Posterior cingulate gyrus (tissue), 11 donors: ENCODE measurements at regions not wholly inside any gene's neighbourhood (a gene's known extent, or its start where the extent isn't known, plus 50 kb on each side); places are given as distances from the start of the nearest gene placed in this dataset.
"Not testable (repeated sequence)": the region's sequence is repeated elsewhere in the genome, so short reads cannot be mapped to it uniquely, and the experiment has no call there.

ENCODE experiments used
- DNase-seq, 10 donors: peaks; one replicate each; pipeline versions ENCODE4 v3.0.0 to v3.0.0-alpha.2; 2020 to 2021; ENCODE audit warnings: mixed read lengths in 3 of 10
- intact Hi-C: fragments of 100-400 bp; cut with DNase I; formaldehyde crosslinking; loops from one replicate; pipeline ENCODE4 v1.15.1; 2023

DNA sequence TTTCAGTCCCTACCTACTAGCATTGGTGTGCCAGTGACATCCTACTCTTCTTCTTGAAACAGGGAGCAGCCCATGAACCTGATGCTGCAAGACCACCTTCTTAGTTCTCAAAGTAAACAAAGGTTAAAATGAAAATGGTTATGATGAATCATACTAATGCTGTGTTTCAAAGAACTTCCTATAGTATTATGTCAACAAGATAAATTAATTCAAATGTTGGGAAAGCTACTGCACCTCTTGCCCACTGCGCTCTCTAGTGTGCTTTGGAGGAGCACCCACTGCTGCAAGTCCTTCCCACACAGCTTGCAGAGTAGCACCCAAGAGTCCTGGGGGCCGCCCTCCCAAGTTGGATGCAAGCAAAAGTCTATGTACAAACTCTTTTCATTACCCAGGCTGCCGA, 81.1 kb downstream of the CD200R1L start:
- intact Hi-C loops: no loop called here

DNA sequence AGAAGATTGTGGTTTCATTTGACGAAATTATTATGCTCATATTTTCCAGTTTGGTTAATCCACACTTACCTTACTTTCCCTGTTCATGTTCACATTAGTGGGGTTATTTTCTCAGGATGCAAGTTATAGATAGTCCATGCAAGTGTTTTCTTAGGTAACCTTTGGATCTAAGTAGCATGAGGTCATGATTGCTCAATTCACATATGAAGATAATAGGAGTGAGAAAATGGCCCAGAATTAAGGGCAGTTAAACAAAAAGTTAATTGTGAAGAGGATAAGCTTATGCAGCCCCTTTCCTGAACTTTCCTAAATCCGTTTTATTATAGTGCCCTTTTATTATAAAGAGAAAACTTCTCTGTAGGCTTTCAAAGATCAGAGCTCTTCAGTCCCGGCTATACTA, 83.4 kb downstream of the CD200R1L start:
- intact Hi-C loops: no loop called here
- DNase-seq: no peak

More for the DNA sequence above, 81.1 kb downstream of the CD200R1L start:
- no peak for DNase-seq

DNA sequence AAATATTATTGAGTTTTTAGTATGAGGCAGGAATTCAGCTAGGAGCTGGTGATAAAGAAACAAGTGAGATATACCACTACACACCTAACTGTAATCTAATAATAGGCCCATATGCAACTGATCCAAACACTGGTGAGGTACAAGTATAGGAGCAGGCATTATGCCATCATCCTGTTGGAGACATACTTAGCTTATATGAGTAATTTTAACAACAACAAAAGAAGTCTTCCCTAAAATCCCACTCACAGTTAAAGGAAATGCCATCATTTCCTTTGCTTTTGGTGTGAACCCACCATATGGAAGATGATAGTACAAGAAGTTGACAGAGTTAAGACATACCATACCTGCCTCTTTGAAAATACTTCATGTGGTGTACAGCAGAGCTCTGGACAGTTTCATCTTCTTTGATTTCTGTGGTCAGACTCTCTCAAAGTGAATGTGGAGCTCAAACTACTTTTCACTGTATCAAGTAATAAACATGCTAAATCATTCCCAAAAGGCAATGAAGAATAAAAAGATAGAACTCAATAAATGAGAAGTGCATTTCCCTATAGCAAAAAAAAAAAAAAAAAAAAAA, 85.5 kb downstream of the CD200R1L start:
- DNase-seq: no peak
- intact Hi-C loops: no loop called here

DNA sequence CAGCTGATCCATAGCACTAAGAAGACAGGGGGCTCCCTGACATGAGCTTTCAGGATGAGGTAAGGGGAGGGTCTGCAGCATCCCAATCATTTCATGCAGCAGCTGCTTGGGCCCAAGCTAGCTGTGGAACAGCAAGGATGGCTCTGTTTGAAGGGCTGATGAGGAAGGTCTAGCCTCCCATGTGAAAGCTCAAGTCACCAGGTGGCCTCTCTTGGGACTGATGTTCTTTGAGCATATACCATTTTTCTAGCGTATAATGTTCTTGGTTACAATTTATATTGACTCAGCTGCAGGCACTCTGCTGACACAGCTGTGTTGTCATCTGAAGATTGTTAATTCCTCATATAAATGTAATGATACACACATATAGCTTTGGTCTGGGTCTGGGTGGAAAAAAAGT, 87.0 kb downstream of the CD200R1L start:
- intact Hi-C loops: no loop called here
- no peak for DNase-seq

DNA sequence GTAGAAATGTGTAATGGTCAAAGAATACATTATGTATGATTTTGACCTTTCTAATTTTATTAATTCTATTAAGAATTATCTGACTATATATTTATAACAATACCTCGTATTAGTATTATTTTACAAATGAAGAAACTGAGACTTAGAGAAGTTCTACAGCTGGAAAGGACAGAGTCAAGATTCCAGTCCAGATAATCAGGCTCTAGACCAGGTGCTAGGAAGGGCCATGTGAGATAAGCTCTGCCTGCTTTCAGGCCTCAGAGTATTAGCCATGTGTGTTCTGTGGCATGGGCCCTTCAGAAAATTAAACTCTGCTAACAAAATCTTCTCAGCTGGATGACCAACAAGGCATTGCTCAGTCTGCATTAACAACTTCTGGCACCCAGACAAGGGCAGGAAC, 87.5 kb downstream of the CD200R1L start:
- intact Hi-C loops: no loop called here
- no peak for DNase-seq

DNA sequence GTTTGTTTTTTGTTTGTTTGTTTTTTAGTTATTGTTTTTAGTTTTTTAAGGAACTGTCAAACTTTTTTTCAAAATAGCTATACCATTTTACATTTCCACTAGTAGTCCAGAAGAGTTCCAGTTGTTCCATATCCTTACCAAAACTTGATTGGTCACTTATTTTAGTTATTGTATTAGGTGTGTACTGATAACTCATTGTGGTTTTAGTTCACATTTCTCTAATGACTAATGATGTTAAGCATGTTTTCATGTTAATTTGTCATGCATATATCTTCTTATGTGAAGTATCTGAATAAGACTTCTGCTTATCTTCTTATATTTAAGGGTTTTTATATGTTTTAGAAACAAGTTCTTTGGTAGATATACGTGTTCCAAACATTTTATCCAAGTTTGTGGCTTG, 89.5 kb downstream of the CD200R1L start:
- intact Hi-C loops: no loop called here
- no peak for DNase-seq

DNA sequence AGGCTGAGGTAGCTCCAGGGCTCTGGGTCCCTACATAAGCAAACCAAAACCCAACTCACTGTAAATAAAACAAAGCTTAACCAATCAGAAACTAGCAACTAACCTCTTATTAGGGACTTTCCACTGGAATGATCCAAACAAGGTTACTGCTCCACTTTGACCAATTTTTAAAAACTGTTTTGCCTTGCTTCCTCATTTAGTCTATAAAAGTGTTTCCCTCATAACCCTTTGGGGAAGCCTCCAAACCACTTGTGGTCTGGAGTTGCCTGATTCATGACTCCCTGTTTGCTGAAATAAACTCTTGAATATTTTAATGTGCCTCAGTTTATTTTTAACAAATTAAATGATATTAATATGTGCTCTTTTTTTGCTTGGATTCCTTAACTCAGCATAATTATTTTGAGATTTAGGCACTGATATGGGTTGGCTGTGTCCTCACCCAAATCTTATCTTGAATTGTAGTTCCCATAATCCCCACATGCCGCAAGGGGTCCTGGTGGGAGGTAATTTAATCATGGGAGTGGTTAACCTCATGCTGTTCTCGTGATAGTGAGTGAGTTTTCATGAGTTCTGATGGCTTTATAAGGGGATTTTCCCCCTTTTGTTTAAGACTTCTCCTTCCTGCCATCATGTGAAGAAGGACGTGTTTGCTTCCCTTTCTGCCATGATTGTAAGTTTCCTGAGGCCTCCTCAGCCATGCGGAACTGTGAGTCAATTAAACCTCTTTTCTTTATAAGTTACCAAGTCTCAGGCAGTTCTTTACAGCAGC, 90.6 kb downstream of the CD200R1L start:
- DNase-seq: no peak
- intact Hi-C loops: no loop called here

DNA sequence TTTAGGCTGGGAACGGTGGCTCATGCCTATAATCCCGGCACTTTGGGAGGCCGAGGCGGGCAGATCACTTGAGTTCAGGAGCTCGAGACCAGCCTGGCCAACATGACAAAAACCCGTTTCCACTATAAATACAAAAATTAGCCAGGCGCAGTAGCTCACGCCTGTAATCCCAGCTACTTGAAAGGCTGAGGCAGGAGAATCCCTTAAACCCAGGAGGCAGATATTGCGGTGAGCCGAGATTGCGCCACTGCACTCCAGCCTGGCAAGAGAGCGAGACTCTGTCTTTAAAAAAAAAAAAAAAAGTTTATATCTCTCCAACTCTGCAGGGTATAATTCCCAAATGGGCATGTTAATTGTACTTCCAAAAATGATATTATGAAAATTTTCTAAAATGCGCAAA, 91.6 kb downstream of the CD200R1L start:
- DNase-seq, intact Hi-C loops: not testable (repeated sequence)

DNA sequence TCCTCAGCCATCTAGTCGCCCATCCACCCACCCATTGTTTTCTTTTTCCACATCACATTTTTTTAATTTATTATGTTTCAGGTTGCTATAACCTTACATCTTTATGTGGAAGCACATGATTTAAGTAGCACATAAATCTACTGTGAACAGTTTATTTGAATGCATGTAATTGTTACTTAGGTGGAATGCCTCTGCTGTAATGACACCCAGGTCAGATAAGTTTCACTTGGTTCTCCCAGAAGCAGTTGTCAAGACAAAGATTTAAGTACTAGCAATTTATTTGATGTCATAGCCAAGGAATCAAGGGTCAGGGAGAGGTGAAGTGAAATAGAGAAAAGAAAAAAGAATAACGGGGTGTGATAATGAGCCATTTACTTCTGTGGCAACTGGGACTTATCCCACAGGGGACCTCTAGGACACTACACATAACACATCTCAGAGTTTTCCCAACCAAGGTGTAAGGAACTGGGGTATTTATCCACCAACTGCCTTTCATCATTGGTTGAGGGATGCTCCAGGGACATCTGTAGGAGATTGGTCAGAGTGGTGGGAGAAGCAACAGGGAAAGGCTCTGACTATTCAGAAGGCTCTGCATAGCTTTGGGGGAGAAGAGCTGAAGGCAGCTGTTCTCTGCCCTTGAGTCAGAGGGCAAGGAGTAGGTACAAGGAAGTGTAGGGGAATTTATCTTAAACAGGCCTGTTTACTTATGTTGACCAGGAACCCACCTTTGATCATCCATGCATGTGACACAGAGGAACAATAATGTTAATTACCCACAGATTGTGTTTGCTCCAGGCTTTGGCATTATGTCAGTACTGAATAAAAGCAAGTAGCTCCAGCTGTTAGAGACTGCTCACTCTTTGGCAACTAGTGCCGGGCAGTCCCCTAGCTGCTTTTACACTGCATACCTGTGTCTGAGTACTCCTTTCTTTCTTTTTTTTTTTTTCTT, 94.8 kb downstream of the CD200R1L start:
- DNase-seq: no peak
- intact Hi-C loops: no loop called here

DNA sequence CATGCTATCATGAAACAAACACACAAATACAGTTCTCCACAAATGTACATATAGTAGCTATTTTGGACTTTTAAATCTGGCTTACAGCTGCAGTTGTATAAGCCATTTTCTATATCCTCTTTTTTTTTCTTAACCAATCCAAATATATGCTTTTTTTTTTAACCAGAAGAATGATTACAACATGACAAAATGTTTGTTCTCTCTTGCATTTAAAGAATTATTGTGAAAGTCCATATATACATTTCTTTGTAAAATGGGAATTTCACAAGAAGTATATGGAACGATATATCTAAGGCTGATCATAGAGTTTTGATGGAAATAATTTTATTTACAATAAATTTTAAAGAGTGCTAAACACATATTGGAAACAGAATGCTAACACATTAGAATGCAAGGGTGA, 95.6 kb downstream of the CD200R1L start:
- no peak for DNase-seq

DNA sequence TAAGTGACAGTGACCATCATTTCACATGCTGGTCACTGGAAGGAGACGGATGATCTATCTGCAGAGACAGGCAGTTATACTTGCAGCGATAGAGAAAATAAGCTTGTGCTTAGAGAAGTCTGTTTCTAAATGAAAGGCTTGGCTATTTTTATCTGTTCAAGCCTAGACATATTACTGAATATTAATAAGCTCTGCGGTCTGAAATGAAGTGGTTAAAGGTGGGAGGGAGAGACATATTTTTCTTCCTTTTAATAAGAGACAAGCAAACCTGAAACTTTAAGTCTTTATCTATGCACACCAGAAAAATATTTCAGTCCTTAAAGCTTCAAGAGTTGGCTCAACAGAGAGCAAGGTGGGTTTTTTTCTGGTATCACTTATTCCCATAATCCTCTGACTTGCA, 99.0 kb downstream of the CD200R1L start:
- intact Hi-C loops: no loop called here
- no peak for DNase-seq

More for the DNA sequence above, 95.6 kb downstream of the CD200R1L start:
- intact Hi-C loops: no loop called here

DNA sequence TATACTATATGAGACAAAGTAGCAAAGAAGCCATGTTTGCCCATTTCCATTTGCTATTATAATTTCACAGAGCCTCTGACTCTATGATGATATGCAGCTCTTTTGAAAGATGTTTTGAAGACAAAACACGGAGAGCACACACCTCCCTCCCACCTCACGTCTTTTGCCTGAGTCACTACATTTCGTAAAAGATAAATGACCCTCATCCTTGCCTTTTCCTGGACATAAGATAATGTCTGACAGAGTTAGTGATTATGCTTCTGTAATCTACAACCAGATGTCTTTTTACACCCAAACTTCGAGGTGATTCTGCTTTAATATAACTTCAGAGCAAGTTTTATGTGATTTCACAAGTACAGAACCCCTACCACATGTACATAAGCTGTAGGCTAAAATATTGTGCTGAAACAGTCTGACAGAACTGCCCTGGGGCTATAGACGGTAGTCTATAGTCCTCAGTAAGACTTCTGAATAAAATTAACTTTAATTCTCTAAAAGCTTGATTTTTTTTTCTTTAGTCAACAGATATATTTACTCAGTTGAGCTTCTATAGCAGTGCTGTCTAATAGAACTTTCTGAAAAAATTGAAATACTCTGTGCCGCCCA, 99.9 kb downstream of the CD200R1L start:
- intact Hi-C loops: no loop called here
- DNase-seq: no peak

DNA sequence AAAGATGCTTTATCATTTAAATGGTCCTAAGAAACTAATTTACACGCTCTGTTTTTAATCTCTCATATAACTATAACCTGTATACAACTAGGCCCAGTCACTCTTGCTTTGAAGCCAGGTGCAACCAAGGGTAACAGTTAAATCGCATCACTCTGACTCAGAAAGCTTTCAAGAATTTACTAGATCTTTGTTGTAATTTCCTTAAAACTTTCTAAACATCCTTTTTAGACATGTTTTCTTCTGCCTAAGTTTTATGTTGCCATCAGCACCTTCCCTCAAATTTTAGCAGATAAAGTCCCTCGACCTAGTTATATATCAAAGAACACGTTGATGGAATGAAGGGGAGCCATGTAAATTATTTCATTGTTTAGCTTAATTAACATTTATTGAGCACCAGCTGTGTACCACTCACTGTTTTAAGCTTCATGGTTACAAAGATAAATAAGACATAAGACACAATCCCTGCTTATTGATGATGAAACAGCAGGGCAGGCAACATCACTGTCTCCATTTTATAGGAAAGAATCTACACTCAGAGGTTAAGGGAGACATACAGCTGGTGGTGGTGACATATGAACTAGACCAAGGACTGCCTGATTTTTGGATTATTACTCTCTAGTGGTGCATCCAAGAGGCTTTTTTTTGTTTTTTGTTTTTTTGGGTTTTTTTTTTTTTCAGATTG, 101.0 kb downstream of the CD200R1L start:
- DNase-seq: no peak
- intact Hi-C loops: no loop called here

DNA sequence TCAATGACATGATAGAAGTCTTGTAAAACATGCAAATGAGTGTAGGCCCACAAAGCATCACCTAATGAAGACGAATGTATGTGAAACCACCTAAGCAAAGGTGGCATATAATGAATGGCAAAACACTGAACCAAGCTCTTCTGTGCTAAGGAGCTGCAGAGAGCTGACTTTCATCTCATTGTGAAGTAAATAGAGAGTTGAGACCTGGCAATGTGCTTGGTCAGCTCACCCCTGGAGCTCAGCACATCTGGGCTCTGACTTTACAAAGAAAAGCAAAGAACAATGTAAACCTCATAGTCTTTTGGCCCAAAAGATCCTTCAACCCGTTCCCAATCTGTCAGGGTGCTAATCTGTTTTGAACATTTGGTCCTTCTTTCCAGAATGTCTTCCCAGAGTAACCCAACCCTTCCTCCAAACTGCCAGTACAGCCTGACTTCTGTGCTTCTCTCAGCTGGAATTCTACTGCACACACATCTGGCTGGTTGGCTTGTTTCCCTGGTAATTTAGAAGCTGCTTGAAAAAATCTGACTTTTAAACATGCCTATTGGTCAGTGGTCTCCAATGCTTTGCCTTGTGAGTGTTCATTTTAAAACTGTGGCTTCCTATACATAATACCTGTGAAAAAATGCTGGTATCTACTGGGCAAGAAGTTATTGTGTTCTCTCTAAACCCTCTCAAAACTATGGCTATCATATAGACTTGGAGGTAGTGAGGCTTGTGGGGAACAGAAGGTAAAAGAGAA, 101.7 kb downstream of the CD200R1L start:
- no peak for DNase-seq
- intact Hi-C loops: no loop called here

DNA sequence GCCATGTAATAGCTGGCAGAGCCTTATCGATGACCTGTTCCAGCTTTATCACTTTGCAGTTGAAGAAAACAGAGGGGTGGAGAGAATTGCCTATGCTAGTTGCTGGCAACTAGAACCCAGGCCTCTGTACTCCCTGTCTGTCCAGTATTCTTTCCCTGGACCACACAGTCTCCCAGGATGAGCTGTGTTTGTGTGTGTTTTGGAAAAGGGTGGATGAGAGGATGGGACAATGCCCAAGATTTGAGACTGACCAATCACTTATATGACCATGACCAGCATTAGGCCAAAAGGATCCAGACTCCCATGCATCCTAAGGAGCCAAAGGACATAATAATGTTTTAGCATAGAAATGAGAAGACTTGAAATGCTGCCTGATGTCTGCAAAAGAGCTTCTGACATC, 102.6 kb downstream of the CD200R1L start:
- DNase-seq: no peak
- intact Hi-C loops: no loop called here

DNA sequence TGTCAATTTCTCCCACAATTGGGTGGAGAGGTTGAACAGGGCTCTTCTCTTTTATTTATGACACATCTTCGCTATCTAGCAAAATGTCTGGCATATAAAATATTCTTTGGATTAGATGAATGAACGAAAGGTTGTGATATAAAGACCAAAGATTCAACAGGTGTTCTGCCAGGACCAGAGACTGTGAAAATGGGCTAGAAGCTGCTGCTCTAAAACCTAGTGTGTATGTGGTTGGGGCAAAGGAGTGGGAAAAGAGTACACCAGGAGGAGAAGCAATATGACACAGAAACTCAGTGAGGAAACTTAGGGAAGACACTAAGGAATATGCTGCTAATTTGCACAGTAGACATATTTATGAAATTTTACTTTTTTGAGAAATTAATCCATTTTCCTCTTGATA, 102.0 kb upstream of the CCDC80 start:
- no peak for DNase-seq
- intact Hi-C loops: no loop called here

DNA sequence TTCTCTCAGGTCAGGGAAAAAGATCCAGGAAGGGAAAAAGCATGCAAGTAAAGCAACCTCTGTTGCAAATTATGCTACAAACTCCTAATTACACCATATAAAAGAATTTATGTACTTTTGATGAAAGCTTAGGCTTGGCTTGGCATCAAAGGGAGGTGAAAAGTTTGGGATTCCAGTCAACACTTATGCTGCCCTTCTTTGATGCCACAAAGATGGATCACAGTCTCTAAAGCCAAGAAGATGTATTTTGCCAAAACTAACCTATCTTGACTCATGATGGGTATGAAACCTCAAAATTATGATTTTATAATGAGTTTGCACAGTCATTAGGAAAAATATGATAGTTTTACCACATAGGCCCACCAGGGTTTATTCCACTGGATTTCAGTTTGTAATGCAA, 101.0 kb upstream of the CCDC80 start:
- DNase-seq: no peak
- intact Hi-C loops: no loop called here

DNA sequence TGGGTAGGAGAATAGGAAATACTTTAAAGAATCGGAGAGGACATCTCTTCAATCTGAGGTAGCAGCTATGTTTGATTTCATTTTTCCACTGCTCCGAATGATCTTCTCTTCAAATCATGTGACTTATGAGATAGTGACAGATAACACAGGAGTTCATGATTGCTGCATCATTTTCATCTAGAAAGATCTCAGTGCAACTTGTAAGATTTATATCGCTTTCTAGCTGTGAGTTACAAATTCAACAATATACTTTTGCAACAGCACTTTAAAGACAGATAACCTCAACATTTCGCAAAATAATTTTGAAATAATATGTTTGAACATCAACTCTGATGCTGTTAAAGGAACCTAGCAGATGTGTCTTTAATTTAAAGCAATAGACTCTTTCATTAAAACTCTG, 99.9 kb upstream of the CCDC80 start:
- intact Hi-C loops: no loop called here
- no peak for DNase-seq

DNA sequence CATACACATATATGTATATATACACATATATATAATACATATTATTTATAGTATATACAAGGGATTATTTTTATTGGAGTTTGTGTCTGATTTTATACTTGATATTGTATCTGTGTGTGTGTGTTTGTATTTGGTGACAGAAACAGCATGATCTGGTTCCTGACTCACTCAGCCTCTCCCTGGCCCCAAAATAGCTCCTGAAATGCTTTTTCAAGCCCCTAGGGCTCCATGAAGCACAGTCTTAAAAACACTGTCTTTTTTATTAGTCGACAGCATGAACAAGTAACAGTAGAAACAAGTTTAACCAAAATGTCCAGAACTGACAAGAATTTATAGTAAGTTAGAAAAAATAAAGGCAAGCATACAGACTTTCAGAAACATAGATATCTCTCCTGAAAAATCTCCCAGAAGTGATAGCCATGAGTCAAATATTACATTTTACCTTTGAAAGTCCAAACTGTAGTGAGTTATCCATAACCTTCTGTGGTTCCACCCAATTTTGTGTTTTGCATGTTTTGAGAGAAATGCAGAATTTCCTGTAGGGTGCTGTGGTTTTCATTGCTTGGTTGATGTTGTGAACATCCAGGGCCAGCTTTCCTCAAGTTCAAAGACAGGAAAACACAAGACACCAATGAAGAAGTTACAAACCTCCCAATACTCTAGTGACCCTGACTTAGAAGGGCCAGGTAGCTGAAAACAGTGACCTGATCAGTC, 98.5 kb upstream of the CCDC80 start:
- intact Hi-C loops: loop anchor here (10.0 kb wide), 1 partner anchor 235 kb away; the partner anchor contains the start of gene CD200R1
- DNase-seq: no peak
